H1 (cell line): ENCODE measurements at regions not wholly inside any gene's neighbourhood (a gene's known extent, or its start where the extent isn't known, plus 50 kb on each side); places are given as distances from the start of the nearest gene placed in this dataset.

Experiments used
- CEBPB ChIP-seq: IDR thresholded peaks from 2 replicates; pipeline ENCODE4 v1.6.1; 2012; ENCODE audit warnings: low read depth, low read length
- CHD7 ChIP-seq: fragments of 300-600 bp; sonication (generic); IDR thresholded peaks from 2 replicates; pipeline ENCODE4 v1.7.1; 2012; ENCODE audit warnings: low read length, moderate library complexity, mild to moderate bottlenecking, inconsistent platforms; ENCODE audit not compliant: insufficient replicate concordance
- CTBP2 ChIP-seq: IDR thresholded peaks from 2 replicates; pipeline ENCODE4 v1.7.0; 2011; ENCODE audit warnings: borderline replicate concordance, mild to moderate bottlenecking, moderate library complexity, mixed read lengths, low read length; ENCODE audit not compliant: insufficient read depth, insufficient read length
- MAFK ChIP-seq: IDR thresholded peaks from 2 replicates; pipeline ENCODE4 v1.6.1; 2012; ENCODE audit warnings: low read depth, mild to moderate bottlenecking, improper control_type of control experiment, low read length
- SIN3A ChIP-seq, 2 experiments: IDR thresholded peaks in 1 of 2; conservative IDR thresholded peaks in 1 of 2; 2 replicates each; pipeline ENCODE4 v1.6.1; 2011 to 2012; ENCODE audit warnings: low read length in 2 of 2, improper control_type of control experiment in 1 of 2, low read depth in 1 of 2, mild to moderate bottlenecking in 1 of 2

DNA sequence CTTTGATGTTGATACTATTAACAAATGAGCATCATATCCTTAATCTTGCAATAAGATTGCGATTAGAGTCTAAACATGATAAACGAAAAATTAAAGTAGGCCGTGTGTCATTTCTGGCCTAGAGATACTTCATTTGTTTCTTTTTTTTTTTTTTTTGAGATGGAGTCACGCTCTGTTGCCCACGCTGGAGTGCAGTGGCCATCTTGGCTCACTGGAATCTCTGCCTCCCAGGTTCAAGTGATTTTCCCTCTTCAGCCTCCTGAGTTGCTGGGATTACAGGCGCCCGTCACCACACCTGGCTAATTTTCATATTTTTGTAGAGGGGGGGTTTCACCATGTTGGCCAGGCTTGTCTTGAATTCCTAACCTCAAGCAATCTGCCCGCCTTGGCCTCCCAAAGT, 446.9 kb downstream of the PCNX1 start (continued):
- TF ChIP-seq CHD7 (no peak), MAFK (no peak), CEBPB (no peak), CTBP2 (no peak), SIN3A (conservative IDR thresholded peaks at IDR 0.05 in 1 of 2, IDR thresholded peaks at IDR 0.05 in 1 of 2; ENCODE audit: low read depth in 1 of 2, low read length in 2 of 2) (no peak)
